Peyer's patch (tissue), 4 donors: ENCODE measurements at regions not wholly inside any gene's neighbourhood (a gene's known extent, or its start where the extent isn't known, plus 50 kb on each side); places are given as distances from the start of the nearest gene placed in this dataset.

ENCODE experiments used
- POLR2A ChIP-seq, 2 donors: fragments of 450-650 bp; IDR thresholded peaks; one replicate each; pipeline ENCODE4 v1.5.1; 2017; ENCODE audit warnings: antibody characterized with exemption in 2 of 2, mild to moderate bottlenecking in 2 of 2, moderate library complexity in 2 of 2
- TF ChIP-seq, protein P1 (sequence below), 6 experiments: fragments of 450-650 bp in 4 of 6; fragments of 200-600 bp in 2 of 6; sonication (generic) in 1 of 6; IDR thresholded peaks; one replicate each; pipeline ENCODE4 v1.5.1; 2017 to 2019; ENCODE audit warnings: antibody characterized with exemption in 6 of 6, mild to moderate bottlenecking in 3 of 6, moderate library complexity in 1 of 6

DNA sequence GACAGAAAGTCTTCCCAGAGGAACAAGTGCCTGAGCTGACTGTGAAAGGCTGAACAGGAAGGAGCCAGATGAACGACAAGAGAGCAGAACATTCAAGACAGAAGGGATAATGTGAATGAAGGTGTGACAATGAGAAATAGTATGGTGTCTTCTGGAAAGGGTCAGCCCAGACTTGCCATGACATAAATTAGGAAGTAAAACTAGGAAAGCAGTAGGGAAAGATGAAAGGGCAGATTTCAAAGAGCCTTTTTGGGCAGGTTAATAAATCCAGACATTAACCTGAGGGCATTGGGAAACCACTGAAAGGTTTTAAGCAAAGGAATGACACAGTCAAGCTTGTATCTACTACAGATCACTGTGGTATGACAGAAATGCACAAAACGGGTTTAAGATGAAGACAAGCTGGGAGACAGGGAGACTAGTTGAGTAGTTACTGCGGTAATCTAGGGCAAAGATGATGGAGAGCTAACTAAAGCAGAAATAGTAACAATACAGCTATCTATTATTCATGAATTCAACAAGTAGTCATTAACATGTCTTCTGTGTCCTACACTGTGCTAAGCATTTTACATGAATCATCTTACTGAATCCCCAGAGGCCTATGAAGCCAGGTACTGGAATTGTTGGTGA lies 580.9 kb upstream of the WWC1 start:
- TF ChIP-seq, protein P1, sequence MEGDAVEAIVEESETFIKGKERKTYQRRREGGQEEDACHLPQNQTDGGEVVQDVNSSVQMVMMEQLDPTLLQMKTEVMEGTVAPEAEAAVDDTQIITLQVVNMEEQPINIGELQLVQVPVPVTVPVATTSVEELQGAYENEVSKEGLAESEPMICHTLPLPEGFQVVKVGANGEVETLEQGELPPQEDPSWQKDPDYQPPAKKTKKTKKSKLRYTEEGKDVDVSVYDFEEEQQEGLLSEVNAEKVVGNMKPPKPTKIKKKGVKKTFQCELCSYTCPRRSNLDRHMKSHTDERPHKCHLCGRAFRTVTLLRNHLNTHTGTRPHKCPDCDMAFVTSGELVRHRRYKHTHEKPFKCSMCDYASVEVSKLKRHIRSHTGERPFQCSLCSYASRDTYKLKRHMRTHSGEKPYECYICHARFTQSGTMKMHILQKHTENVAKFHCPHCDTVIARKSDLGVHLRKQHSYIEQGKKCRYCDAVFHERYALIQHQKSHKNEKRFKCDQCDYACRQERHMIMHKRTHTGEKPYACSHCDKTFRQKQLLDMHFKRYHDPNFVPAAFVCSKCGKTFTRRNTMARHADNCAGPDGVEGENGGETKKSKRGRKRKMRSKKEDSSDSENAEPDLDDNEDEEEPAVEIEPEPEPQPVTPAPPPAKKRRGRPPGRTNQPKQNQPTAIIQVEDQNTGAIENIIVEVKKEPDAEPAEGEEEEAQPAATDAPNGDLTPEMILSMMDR (IDR thresholded peaks at IDR 0.05) = no peak
- TF ChIP-seq POLR2A (IDR thresholded peaks at IDR 0.05) = no peak
